Fibroblast of villous mesenchyme (primary cell): ENCODE measurements at regions not wholly inside any gene's neighbourhood (a gene's known extent, or its start where the extent isn't known, plus 50 kb on each side); places are given as distances from the start of the nearest gene placed in this dataset.

Experiments used
- DNase-seq: peaks from one replicate; pipeline ENCODE4 v3.0.0-alpha.2; 2010; ENCODE audit warnings: low read depth
- H3K4me3 ChIP-seq: 2 replicates; pipeline ENCODE4 v1.5.1; 2011; ENCODE audit warnings: low read depth, mild to moderate bottlenecking, low read length
- TF ChIP-seq, protein P1 (sequence below): IDR thresholded peaks from 2 replicates; pipeline ENCODE4 v1.5.1; 2012; ENCODE audit warnings: low read depth, mild to moderate bottlenecking, low read length; ENCODE audit not compliant: insufficient read depth

GRCh38 chr4:81747242-81747930 lies 275.7 kb upstream of the RASGEF1B start:
- H3K4me3 ChIP-seq, result no peak overlapping the region
- TF ChIP-seq, protein P1, sequence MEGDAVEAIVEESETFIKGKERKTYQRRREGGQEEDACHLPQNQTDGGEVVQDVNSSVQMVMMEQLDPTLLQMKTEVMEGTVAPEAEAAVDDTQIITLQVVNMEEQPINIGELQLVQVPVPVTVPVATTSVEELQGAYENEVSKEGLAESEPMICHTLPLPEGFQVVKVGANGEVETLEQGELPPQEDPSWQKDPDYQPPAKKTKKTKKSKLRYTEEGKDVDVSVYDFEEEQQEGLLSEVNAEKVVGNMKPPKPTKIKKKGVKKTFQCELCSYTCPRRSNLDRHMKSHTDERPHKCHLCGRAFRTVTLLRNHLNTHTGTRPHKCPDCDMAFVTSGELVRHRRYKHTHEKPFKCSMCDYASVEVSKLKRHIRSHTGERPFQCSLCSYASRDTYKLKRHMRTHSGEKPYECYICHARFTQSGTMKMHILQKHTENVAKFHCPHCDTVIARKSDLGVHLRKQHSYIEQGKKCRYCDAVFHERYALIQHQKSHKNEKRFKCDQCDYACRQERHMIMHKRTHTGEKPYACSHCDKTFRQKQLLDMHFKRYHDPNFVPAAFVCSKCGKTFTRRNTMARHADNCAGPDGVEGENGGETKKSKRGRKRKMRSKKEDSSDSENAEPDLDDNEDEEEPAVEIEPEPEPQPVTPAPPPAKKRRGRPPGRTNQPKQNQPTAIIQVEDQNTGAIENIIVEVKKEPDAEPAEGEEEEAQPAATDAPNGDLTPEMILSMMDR, result no peak
- no peak for DNase-seq

GRCh38 chr4:81746773-81747172 lies 275.1 kb upstream of the RASGEF1B start:
- TF ChIP-seq, protein P1, result no peak
- no peak overlapping the region for H3K4me3 ChIP-seq
- DNase-seq, result no peak

GRCh38 chr4:81746071-81746470 lies 274.4 kb upstream of the RASGEF1B start:
- TF ChIP-seq, protein P1, result no peak
- DNase-seq, result no peak
- no peak overlapping the region for H3K4me3 ChIP-seq

- DNase-seq, result no peak
- TF ChIP-seq, protein P1, result no peak
- no peak overlapping the region for H3K4me3 ChIP-seq
Observed at GRCh38 chr4:81745050-81745449, 273.3 kb upstream of the RASGEF1B start.

- H3K4me3 ChIP-seq, result no peak overlapping the region
- TF ChIP-seq, protein P1, result no peak
- no peak for DNase-seq
Observed at GRCh38 chr4:81743731-81744435, 272.2 kb upstream of the RASGEF1B start.

DNA sequence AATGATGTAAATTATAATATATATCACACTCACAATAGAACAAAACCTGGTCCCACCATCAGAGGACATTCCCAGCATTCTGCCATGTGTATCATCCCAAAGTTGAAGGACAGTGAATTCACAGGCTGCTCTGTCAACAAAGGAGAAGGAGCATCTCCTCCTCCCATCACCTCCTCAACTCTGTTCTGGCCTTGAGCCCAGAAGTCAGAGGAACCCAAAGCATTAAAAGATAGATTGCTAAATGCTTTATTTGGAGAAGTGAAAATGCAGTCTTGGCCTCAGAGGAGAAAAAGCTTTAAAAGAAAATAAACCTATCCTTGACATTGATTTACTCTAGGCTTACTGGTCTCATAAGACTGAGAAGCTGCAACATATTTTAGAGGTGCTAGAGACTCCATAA lies 268.8 kb upstream of the RASGEF1B start:
- TF ChIP-seq, protein P1, result no peak
- no peak for DNase-seq
- H3K4me3 ChIP-seq, result no peak overlapping the region
